IPS-20b (cell line): ENCODE measurements at regions not wholly inside any gene's neighbourhood (a gene's known extent, or its start where the extent isn't known, plus 50 kb on each side); places are given as distances from the start of the nearest gene placed in this dataset.
"Not testable (repeated sequence)": the region's sequence is repeated elsewhere in the genome, so short reads cannot be mapped to it uniquely, and the experiment has no call there.

ENCODE experiments used
- H3K27ac ChIP-seq: one replicate; pipeline ENCODE4 v1.5.1; 2013; ENCODE audit warnings: low read length
- H3K27me3 ChIP-seq: 2 replicates; pipeline ENCODE4 v1.6.1; 2013; ENCODE audit warnings: mild to moderate bottlenecking, low read length, inconsistent platforms; ENCODE audit not compliant: insufficient read depth
- H3K36me3 ChIP-seq: 2 replicates; pipeline ENCODE4 v1.6.1; 2013; ENCODE audit warnings: low read depth, mild to moderate bottlenecking, inconsistent platforms, low read length, moderate library complexity; ENCODE audit not compliant: insufficient read depth
- H3K4me1 ChIP-seq: 2 replicates; pipeline ENCODE4 v1.6.1; 2013; ENCODE audit warnings: mild to moderate bottlenecking, control low read depth, inconsistent platforms, low read length, moderate library complexity; ENCODE audit not compliant: insufficient read depth
- H3K4me3 ChIP-seq: 2 replicates; pipeline ENCODE4 v1.5.1; 2013; ENCODE audit warnings: mild to moderate bottlenecking, low read length, inconsistent platforms
- H3K9ac ChIP-seq: 2 replicates; pipeline ENCODE4 v1.6.1; 2013; ENCODE audit warnings: low read depth, mild to moderate bottlenecking, inconsistent platforms, low read length, moderate library complexity
- H3K9me3 ChIP-seq: 2 replicates; pipeline ENCODE4 v1.6.1; 2013; ENCODE audit warnings: mild to moderate bottlenecking, low read depth, low read length, inconsistent platforms; ENCODE audit not compliant: insufficient read depth

GRCh38 chr1:232172563-232172962 lies 457.4 kb downstream of the SIPA1L2 start:
- Histone ChIP-seq H3K27me3 (no peaks in the 10 kb centered on the region), H3K9me3 (no peaks in the 10 kb centered on the region), H3K36me3 (peaks cover 71% of the 10 kb centered on the region), H3K9ac (no peak overlapping the region), H3K27ac (no peak overlapping the region), H3K4me3 (no peak overlapping the region), H3K4me1 (no peaks in the 10 kb centered on the region)

- H3K27me3 ChIP-seq: no peaks in the 10 kb centered on the region
- H3K27ac ChIP-seq: no peak overlapping the region
- no peak overlapping the region for H3K4me3 ChIP-seq
- no peak overlapping the region for H3K9ac ChIP-seq
- H3K9me3 ChIP-seq: no peaks in the 10 kb centered on the region
- peaks cover 7% of the 10 kb centered on the region; the same call in 1 of the 2 replicates for H3K4me1 ChIP-seq
- peaks cover 60% of the 10 kb centered on the region for H3K36me3 ChIP-seq
These were observed 459.0 kb downstream of the SIPA1L2 start for GRCh38 chr1:232170909-232171308.

GRCh38 chr1:232169436-232169835 lies 460.5 kb downstream of the SIPA1L2 start:
- peaks cover 55% of the 10 kb centered on the region for H3K36me3 ChIP-seq
- H3K27me3 ChIP-seq: no peaks in the 10 kb centered on the region
- H3K9ac ChIP-seq: no peak overlapping the region
- no peak overlapping the region for H3K4me3 ChIP-seq
- peaks cover 8% of the 10 kb centered on the region; the same call in 1 of the 2 replicates for H3K4me1 ChIP-seq
- no peak overlapping the region for H3K27ac ChIP-seq
- H3K9me3 ChIP-seq: no peaks in the 10 kb centered on the region

GRCh38 chr1:232168508-232168907 lies 461.4 kb downstream of the SIPA1L2 start:
- Histone ChIP-seq H3K27ac (no peak overlapping the region), H3K36me3 (peaks cover 54% of the 10 kb centered on the region), H3K9me3 (no peaks in the 10 kb centered on the region), H3K27me3 (no peaks in the 10 kb centered on the region), H3K4me3 (no peak overlapping the region), H3K4me1 (peaks cover 8% of the 10 kb centered on the region; the same call in 1 of the 2 replicates), H3K9ac (no peak overlapping the region)

- H3K27me3 ChIP-seq: no peaks in the 10 kb centered on the region
- no peak overlapping the region for H3K4me3 ChIP-seq
- H3K27ac ChIP-seq: no peak overlapping the region
- peaks cover 8% of the 10 kb centered on the region; the same call in 1 of the 2 replicates for H3K4me1 ChIP-seq
- peaks cover 66% of the 10 kb centered on the region for H3K36me3 ChIP-seq
- no peaks in the 10 kb centered on the region for H3K9me3 ChIP-seq
- H3K9ac ChIP-seq: no peak overlapping the region
These were observed 463.0 kb downstream of the SIPA1L2 start for GRCh38 chr1:232166942-232167341.

- no peaks in the 10 kb centered on the region for H3K9me3 ChIP-seq
- peaks cover 72% of the 10 kb centered on the region for H3K36me3 ChIP-seq
- peaks cover 8% of the 10 kb centered on the region; the same call in 1 of the 2 replicates for H3K4me1 ChIP-seq
- H3K9ac ChIP-seq: no peak overlapping the region
- no peak overlapping the region for H3K4me3 ChIP-seq
- H3K27ac ChIP-seq: no peak overlapping the region
- no peaks in the 10 kb centered on the region for H3K27me3 ChIP-seq
These were observed 465.6 kb downstream of the SIPA1L2 start for GRCh38 chr1:232164078-232164963.

GRCh38 chr1:232163533-232163932 lies 466.4 kb downstream of the SIPA1L2 start:
- H3K4me1 ChIP-seq: peaks cover 8% of the 10 kb centered on the region; the same call in 1 of the 2 replicates
- H3K4me3 ChIP-seq: no peak overlapping the region
- no peak overlapping the region for H3K9ac ChIP-seq
- H3K27me3 ChIP-seq: no peaks in the 10 kb centered on the region
- H3K9me3 ChIP-seq: no peaks in the 10 kb centered on the region
- H3K27ac ChIP-seq: no peak overlapping the region
- peaks cover 70% of the 10 kb centered on the region for H3K36me3 ChIP-seq

GRCh38 chr1:232162001-232162400 lies 467.9 kb downstream of the SIPA1L2 start:
- no peaks in the 10 kb centered on the region for H3K27me3 ChIP-seq
- H3K9me3 ChIP-seq: no peaks in the 10 kb centered on the region
- no peak overlapping the region for H3K27ac ChIP-seq
- H3K4me3 ChIP-seq: no peak overlapping the region
- no peak overlapping the region for H3K9ac ChIP-seq
- H3K36me3 ChIP-seq: peaks cover 61% of the 10 kb centered on the region
- peaks cover 8% of the 10 kb centered on the region; the same call in 1 of the 2 replicates for H3K4me1 ChIP-seq

GRCh38 chr1:232158558-232158957 lies 471.4 kb downstream of the SIPA1L2 start:
- H3K27ac ChIP-seq, H3K4me1 ChIP-seq, H3K9ac ChIP-seq, H3K27me3 ChIP-seq, H3K4me3 ChIP-seq, H3K9me3 ChIP-seq: not testable (repeated sequence)
- peaks cover 65% of the 10 kb centered on the region for H3K36me3 ChIP-seq

- H3K36me3 ChIP-seq: peaks cover 68% of the 10 kb centered on the region
- H3K9ac ChIP-seq, H3K4me3 ChIP-seq, H3K27me3 ChIP-seq, H3K4me1 ChIP-seq, H3K9me3 ChIP-seq, H3K27ac ChIP-seq: not testable (repeated sequence)
These were observed 473.9 kb downstream of the SIPA1L2 start for GRCh38 chr1:232156070-232156469.

GRCh38 chr1:232153652-232154051 lies 476.3 kb downstream of the SIPA1L2 start:
- Histone ChIP-seq H3K9ac (no peak overlapping the region), H3K27me3 (no peaks in the 10 kb centered on the region), H3K9me3 (no peaks in the 10 kb centered on the region), H3K4me1 (no peaks in the 10 kb centered on the region), H3K36me3 (peaks cover 54% of the 10 kb centered on the region), H3K27ac (no peak overlapping the region), H3K4me3 (no peak overlapping the region)
